ENCODE measurements at regions not wholly inside any gene's neighbourhood (a gene's known extent, or its start where the extent isn't known, plus 50 kb on each side); places are given as distances from the start of the nearest gene placed in this dataset.

DNA sequence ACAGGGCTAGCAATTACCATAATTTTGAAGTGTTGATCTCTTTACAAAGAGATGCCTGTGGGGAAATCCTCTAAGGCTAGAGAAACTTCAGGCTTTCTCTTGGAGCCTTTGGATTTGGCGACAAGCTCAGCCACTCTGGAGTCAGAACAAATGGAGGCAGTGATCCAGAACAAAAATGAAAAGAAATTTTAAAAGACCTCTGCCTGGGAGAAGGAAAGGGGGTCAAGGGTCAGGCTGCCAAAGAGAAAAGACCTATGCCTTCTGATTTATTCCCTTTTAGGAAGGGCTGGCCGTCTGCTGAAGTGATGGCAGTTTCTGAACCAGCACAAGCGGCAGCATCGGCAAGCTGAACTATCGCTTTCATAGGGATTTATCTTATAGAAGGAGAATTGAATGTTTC is 140.8 kb upstream of the SFRP2 start:
- TF ChIP-seq EZH2phosphoT487 (IDR thresholded peaks at IDR 0.05; ENCODE audit: borderline replicate concordance, low read depth, low read length), result no peak
- TF ChIP-seq, protein P1, sequence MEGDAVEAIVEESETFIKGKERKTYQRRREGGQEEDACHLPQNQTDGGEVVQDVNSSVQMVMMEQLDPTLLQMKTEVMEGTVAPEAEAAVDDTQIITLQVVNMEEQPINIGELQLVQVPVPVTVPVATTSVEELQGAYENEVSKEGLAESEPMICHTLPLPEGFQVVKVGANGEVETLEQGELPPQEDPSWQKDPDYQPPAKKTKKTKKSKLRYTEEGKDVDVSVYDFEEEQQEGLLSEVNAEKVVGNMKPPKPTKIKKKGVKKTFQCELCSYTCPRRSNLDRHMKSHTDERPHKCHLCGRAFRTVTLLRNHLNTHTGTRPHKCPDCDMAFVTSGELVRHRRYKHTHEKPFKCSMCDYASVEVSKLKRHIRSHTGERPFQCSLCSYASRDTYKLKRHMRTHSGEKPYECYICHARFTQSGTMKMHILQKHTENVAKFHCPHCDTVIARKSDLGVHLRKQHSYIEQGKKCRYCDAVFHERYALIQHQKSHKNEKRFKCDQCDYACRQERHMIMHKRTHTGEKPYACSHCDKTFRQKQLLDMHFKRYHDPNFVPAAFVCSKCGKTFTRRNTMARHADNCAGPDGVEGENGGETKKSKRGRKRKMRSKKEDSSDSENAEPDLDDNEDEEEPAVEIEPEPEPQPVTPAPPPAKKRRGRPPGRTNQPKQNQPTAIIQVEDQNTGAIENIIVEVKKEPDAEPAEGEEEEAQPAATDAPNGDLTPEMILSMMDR (conservative IDR thresholded peaks at IDR 0.05; ENCODE audit: low read length), result no peak

Measured in OCI-LY7 (cell line).